ENCODE measurements at regions not wholly inside any gene's neighbourhood (a gene's known extent, or its start where the extent isn't known, plus 50 kb on each side); places are given as distances from the start of the nearest gene placed in this dataset.
A peak's percentile ranks its signal among the peaks of the same experiment; 100 is the strongest.

GRCh38 chr14:27506272-27506671 lies 908.4 kb upstream of the NOVA1 start:
- Histone ChIP-seq H3K9ac (ENCODE audit: low read length) (no peak overlapping the region), H3K79me2 (replicated peaks; ENCODE audit: insufficient read depth, low read length) (no peaks in the 10 kb centered on the region)

GRCh38 chr14:27528328-27528727 lies 930.5 kb upstream of the NOVA1 start:
- H3F3A ChIP-seq (ENCODE audit: insufficient read depth, low read length, poor library complexity, severe bottlenecking), result no peaks in the 10 kb centered on the region
- peak overlapping the region; percentile 14 for H3K4me3 ChIP-seq (ENCODE audit: low read length)
- no peaks in the 10 kb centered on the region for H4K20me1 ChIP-seq (ENCODE audit: insufficient read depth)
- H2AFZ ChIP-seq (ENCODE audit: low read depth, low read length), result no peak overlapping the region
- no peaks in the 10 kb centered on the region for H3K9me3 ChIP-seq (ENCODE audit: low read length)
- TF ChIP-seq REST (IDR thresholded peaks at IDR 0.05; ENCODE audit: borderline replicate concordance), result no peak
- peak; percentile 83 for TF ChIP-seq SMC3 (conservative IDR thresholded peaks at IDR 0.05; ENCODE audit: poor library complexity)
- peak; percentile 67 for TF ChIP-seq POLR2AphosphoS5 (IDR thresholded peaks at IDR 0.05)
- peak; percentile 28 for TF ChIP-seq EP300 (conservative IDR thresholded peaks at IDR 0.05; ENCODE audit: poor library complexity, severe bottlenecking)
- no peak for TF ChIP-seq TAF1 (IDR thresholded peaks at IDR 0.05; ENCODE audit: low read depth)
- TF ChIP-seq CTCF (IDR thresholded peaks at IDR 0.05; ENCODE audit: poor library complexity, severe bottlenecking), result peak; percentile 82
- no peak for TF ChIP-seq MXI1 (conservative IDR thresholded peaks at IDR 0.05; ENCODE audit: poor library complexity, severe bottlenecking)
- peak; percentile 88 for TF ChIP-seq RAD21 (conservative IDR thresholded peaks at IDR 0.05)
- no peaks in the 10 kb centered on the region for H3K9me2 ChIP-seq (ENCODE audit: insufficient read depth, low read length)
- peak overlapping the region; percentile 37 for H3K4me2 ChIP-seq (ENCODE audit: low read length)
- H3K36me3 ChIP-seq (ENCODE audit: insufficient read depth, low read length), result no peaks in the 10 kb centered on the region
- H3K9ac ChIP-seq (ENCODE audit: low read length), result peak overlapping the region; percentile 48
- peaks cover 15% of the 10 kb centered on the region for H3K79me2 ChIP-seq (replicated peaks; ENCODE audit: insufficient read depth, low read length)
- peak overlapping the region; percentile 70 for H3K27ac ChIP-seq (ENCODE audit: low read length)
- no peaks in the 10 kb centered on the region for H3K27me3 ChIP-seq (ENCODE audit: insufficient read depth, low read depth, low read length)

More at GRCh38 chr14:27506272-27506671, 908.4 kb upstream of the NOVA1 start:
- Histone ChIP-seq H3K9me2 (ENCODE audit: insufficient read depth, low read length) (no peaks in the 10 kb centered on the region), H3K27me3 (ENCODE audit: insufficient read depth, low read depth, low read length) (no peaks in the 10 kb centered on the region), H4K20me1 (ENCODE audit: insufficient read depth) (no peaks in the 10 kb centered on the region), H3F3A (ENCODE audit: insufficient read depth, low read length, poor library complexity, severe bottlenecking) (no peaks in the 10 kb centered on the region), H3K4me3 (ENCODE audit: low read length) (no peak overlapping the region), H3K9me3 (ENCODE audit: low read length) (no peaks in the 10 kb centered on the region), H3K36me3 (ENCODE audit: insufficient read depth, low read length) (no peaks in the 10 kb centered on the region), H3K27ac (ENCODE audit: low read length) (no peak overlapping the region), H3K4me2 (ENCODE audit: low read length) (no peak overlapping the region), H2AFZ (ENCODE audit: low read depth, low read length) (no peak overlapping the region)
- TF ChIP-seq SMC3 (conservative IDR thresholded peaks at IDR 0.05; ENCODE audit: poor library complexity), result no peak
- TF ChIP-seq CTCF (IDR thresholded peaks at IDR 0.05; ENCODE audit: poor library complexity, severe bottlenecking), result no peak
- TF ChIP-seq EP300 (conservative IDR thresholded peaks at IDR 0.05; ENCODE audit: poor library complexity, severe bottlenecking), result no peak
- TF ChIP-seq RAD21 (conservative IDR thresholded peaks at IDR 0.05), result no peak
- no peak for TF ChIP-seq POLR2AphosphoS5 (IDR thresholded peaks at IDR 0.05)
- no peak for TF ChIP-seq EZH2 (IDR thresholded peaks at IDR 0.05; ENCODE audit: borderline replicate concordance, insufficient read depth, low read length, poor library complexity, severe bottlenecking)
- TF ChIP-seq MXI1 (conservative IDR thresholded peaks at IDR 0.05; ENCODE audit: poor library complexity, severe bottlenecking), result no peak
